ENCODE measurements at regions not wholly inside any gene's neighbourhood (a gene's known extent, or its start where the extent isn't known, plus 50 kb on each side); places are given as distances from the start of the nearest gene placed in this dataset.

DNA sequence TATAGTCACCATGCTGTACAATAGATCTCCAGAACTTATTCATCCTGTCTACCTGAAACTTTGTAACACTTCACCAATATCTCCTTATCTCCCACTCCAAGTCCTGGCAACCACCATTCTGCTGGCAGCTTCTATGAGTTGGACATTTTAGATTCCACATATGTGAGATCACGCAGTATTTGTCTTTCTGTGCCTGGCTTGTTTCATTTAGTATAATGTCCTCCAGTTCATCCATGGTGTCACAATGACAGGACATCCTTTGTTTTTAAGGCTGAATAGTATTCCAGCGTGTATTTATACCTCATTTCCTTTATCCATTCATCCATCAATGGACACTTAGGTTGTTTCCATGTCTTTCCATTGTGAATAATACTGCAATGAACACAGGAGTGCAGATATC lies 198.7 kb downstream of the QDPR start:
- no peaks in the 10 kb centered on the region for H3K27me3 Mint-ChIP-seq
- H3K4me3 Mint-ChIP-seq (ENCODE audit: low read depth) = no peak overlapping the region
- DNase-seq (ENCODE audit: low spot score, unreplicated experiment) = no peak

GRCh38 chr4:17310269-17310652 lies 201.6 kb downstream of the QDPR start:
- Mint-ChIP-seq H3K4me1 (ENCODE audit: low read depth) (no peaks in the 10 kb centered on the region), H3K36me3 (ENCODE audit: insufficient read depth) (no peaks in the 10 kb centered on the region), H3K27me3 (no peaks in the 10 kb centered on the region), H3K27ac (no peak overlapping the region), H3K4me3 (ENCODE audit: low read depth) (no peak overlapping the region), H3K9me3 (ENCODE audit: low read depth) (peaks cover 9% of the 10 kb centered on the region)
- no peak for TF ChIP-seq CTCF (IDR thresholded peaks at IDR 0.05; ENCODE audit: unreplicated experiment)
- no peak for DNase-seq (ENCODE audit: low spot score, unreplicated experiment)

More for the DNA sequence above, 198.7 kb downstream of the QDPR start:
- no peaks in the 10 kb centered on the region for H3K36me3 Mint-ChIP-seq (ENCODE audit: insufficient read depth)
- no peaks in the 10 kb centered on the region for H3K9me3 Mint-ChIP-seq (ENCODE audit: low read depth)
- H3K4me1 Mint-ChIP-seq (ENCODE audit: low read depth) = no peaks in the 10 kb centered on the region
- no peak overlapping the region for H3K27ac Mint-ChIP-seq
- TF ChIP-seq CTCF (IDR thresholded peaks at IDR 0.05; ENCODE audit: unreplicated experiment) = no peak

GRCh38 chr4:17309567-17310268 lies 202.2 kb downstream of the QDPR start:
- Mint-ChIP-seq H3K9me3 (ENCODE audit: low read depth) (peaks cover 9% of the 10 kb centered on the region), H3K27me3 (no peaks in the 10 kb centered on the region), H3K36me3 (ENCODE audit: insufficient read depth) (no peaks in the 10 kb centered on the region), H3K27ac (no peak overlapping the region), H3K4me1 (ENCODE audit: low read depth) (no peaks in the 10 kb centered on the region), H3K4me3 (ENCODE audit: low read depth) (no peak overlapping the region)
- no peak for TF ChIP-seq CTCF (IDR thresholded peaks at IDR 0.05; ENCODE audit: unreplicated experiment)
- no peak for DNase-seq (ENCODE audit: low spot score, unreplicated experiment)

- Mint-ChIP-seq H3K4me3 (ENCODE audit: low read depth) (no peak overlapping the region), H3K4me1 (ENCODE audit: low read depth) (peaks cover 8% of the 10 kb centered on the region), H3K27ac (no peak overlapping the region), H3K27me3 (no peaks in the 10 kb centered on the region), H3K9me3 (ENCODE audit: low read depth) (peaks cover 5% of the 10 kb centered on the region), H3K36me3 (ENCODE audit: insufficient read depth) (no peaks in the 10 kb centered on the region)
- DNase-seq (ENCODE audit: low spot score, unreplicated experiment) = no peak
- TF ChIP-seq CTCF (IDR thresholded peaks at IDR 0.05; ENCODE audit: unreplicated experiment) = no peak
Observed at GRCh38 chr4:17301869-17302268, 210.0 kb downstream of the QDPR start.

DNA sequence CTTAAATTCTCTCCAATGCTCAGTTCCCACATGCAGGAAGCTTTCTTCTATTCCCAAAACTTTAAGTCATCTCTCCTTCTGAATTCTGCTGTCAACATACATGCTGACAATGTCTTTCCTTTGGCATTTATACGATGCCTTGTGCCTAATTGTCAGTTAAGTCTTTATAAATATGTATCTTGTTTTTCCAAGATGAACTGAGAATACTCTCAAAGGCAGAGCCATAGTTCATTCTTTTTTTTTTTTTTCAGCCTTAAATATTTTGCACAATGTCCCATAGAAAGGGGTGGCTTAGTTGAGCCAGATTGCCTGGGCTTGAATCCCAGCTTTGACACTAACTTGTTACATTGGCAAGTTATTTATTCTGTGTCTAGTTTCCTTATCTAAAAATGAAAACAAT lies 210.6 kb downstream of the QDPR start:
- TF ChIP-seq CTCF (IDR thresholded peaks at IDR 0.05; ENCODE audit: unreplicated experiment) = no peak
- H3K9me3 Mint-ChIP-seq (ENCODE audit: low read depth) = peaks cover 5% of the 10 kb centered on the region
- H3K4me1 Mint-ChIP-seq (ENCODE audit: low read depth) = peaks cover 10% of the 10 kb centered on the region
- no peaks in the 10 kb centered on the region for H3K27me3 Mint-ChIP-seq
- no peak overlapping the region for H3K27ac Mint-ChIP-seq
- DNase-seq (ENCODE audit: low spot score, unreplicated experiment) = no peak
- H3K4me3 Mint-ChIP-seq (ENCODE audit: low read depth) = no peak overlapping the region
- H3K36me3 Mint-ChIP-seq (ENCODE audit: insufficient read depth) = no peaks in the 10 kb centered on the region

Measured in progenitor cell of endocrine pancreas (in vitro differentiated cells).